A673 (cell line): ENCODE measurements at regions not wholly inside any gene's neighbourhood (a gene's known extent, or its start where the extent isn't known, plus 50 kb on each side); places are given as distances from the start of the nearest gene placed in this dataset.

Source experiments
- EZH2 ChIP-seq: fragments of 200-600 bp; sonication (generic); IDR thresholded peaks from 2 replicates; pipeline ENCODE4 v1.6.1; 2017; ENCODE audit warnings: borderline replicate concordance, low read depth, mild to moderate bottlenecking, mixed read lengths, antibody characterized with exemption, low read length; ENCODE audit not compliant: poor library complexity, severe bottlenecking
- TF ChIP-seq, protein P1 (sequence below): fragments of 300-800, 200-600 bp; sonication (generic); conservative IDR thresholded peaks from 2 replicates; pipeline ENCODE4 v1.5.1; 2017; ENCODE audit warnings: low read depth, mild to moderate bottlenecking, antibody characterized with exemption, low read length, moderate library complexity, mixed read lengths

DNA sequence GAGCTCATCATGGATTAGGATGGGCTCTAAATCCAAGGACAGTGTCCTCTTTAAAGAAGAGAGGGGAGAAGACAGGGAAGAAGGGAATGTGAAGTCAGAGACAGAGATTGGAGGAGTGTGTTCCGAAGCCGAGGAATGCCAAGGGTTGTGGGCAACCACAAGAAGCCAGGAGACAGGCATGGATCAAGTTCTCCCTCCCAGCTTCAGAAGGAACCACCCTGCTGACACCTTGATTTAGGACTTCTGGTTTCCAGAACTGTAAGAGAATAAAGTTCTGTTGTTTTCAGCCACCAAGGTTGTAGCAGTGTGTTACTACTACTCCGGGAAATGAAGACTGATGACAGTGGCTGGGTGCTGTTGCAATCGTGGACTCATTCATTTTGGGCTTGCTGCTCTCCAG, 120.1 kb downstream of the RPS12 start:
- TF ChIP-seq, protein P1, sequence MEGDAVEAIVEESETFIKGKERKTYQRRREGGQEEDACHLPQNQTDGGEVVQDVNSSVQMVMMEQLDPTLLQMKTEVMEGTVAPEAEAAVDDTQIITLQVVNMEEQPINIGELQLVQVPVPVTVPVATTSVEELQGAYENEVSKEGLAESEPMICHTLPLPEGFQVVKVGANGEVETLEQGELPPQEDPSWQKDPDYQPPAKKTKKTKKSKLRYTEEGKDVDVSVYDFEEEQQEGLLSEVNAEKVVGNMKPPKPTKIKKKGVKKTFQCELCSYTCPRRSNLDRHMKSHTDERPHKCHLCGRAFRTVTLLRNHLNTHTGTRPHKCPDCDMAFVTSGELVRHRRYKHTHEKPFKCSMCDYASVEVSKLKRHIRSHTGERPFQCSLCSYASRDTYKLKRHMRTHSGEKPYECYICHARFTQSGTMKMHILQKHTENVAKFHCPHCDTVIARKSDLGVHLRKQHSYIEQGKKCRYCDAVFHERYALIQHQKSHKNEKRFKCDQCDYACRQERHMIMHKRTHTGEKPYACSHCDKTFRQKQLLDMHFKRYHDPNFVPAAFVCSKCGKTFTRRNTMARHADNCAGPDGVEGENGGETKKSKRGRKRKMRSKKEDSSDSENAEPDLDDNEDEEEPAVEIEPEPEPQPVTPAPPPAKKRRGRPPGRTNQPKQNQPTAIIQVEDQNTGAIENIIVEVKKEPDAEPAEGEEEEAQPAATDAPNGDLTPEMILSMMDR: no peak
- TF ChIP-seq EZH2: no peak
